NCI-H524 treated with DMSO at 0.1 percent for 48 hours (cell line): ENCODE measurements at regions not wholly inside any gene's neighbourhood (a gene's known extent, or its start where the extent isn't known, plus 50 kb on each side); places are given as distances from the start of the nearest gene placed in this dataset.

ENCODE experiments used
- DNase-seq: peaks from one replicate; lab custom pipeline; 2025; lab: John Stamatoyannopoulos, UW

DNA sequence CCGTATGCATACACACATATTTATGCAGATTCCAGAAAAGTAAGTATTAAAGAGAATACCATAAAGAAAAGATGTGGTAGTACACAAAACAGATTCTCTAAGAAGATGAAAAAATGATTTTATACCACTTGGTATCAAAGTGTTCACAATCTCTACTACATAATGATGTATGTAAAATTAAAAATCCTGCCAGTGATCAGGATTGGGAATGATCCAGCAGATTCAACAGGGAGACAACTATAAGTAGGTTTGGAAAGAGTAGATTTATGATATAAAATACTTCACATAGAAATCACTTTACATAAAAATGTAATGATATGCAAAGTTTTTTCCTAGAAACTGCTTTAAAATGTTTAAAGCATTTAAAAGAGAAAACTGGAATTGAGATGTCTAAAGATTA, 447.0 kb downstream of the CNTNAP4 start:
- no peak for DNase-seq

DNA sequence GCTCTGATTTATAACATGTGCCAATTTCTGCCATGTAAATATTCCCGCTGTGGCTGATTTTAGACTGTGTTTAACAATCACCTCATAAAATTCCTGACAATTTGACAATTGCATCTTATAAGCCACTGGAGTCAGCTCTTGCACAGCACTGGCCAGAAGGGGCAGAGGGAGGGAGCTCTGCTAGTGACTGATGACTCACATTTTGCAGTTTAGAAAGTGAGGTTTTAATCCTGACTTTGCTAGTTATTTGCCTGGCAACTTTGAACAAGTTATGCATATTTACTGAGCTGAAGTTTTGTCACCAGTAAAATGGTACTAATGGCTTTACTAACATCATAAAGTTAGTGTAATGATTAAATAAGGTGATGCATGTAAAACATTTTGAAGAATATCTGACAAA, 452.3 kb downstream of the CNTNAP4 start:
- DNase-seq, result no peak

DNA sequence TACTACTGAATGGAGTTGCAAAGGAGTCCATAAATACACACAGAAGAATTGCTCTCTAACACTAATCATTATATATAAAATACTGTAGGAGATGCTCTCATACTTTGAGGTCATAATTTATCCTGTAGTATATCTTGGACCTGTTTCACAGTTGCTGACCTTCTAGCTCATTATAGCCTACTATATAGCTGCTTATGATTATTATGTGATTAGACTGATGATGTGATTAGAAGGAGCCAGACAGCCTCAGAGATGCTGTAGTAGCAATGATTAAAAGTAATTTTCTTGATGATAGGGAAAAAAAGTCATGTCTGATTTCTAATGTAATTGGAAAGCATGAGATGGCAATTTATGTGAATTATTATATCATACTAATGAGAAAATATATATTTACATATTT, 455.7 kb downstream of the CNTNAP4 start:
- no peak for DNase-seq

DNA sequence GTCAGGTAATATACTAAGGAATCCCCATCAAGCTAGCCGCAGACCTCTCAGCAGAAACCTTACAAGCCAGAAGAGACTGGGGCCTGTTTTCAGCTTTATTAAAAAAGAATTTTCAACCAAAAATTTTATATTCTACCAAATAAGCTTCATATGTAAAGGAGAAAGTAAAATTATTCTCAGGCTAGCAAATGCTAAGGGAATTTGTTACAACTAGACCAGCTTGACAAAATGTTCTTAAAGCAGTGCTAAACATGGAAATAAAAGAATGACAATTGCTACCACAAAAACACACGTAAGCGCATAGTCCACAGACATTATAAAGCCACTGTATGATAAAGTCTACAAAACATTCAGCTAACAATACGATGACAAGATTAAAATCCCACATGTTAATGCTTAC, 449.4 kb upstream of the MON1B start:
- no peak for DNase-seq

DNA sequence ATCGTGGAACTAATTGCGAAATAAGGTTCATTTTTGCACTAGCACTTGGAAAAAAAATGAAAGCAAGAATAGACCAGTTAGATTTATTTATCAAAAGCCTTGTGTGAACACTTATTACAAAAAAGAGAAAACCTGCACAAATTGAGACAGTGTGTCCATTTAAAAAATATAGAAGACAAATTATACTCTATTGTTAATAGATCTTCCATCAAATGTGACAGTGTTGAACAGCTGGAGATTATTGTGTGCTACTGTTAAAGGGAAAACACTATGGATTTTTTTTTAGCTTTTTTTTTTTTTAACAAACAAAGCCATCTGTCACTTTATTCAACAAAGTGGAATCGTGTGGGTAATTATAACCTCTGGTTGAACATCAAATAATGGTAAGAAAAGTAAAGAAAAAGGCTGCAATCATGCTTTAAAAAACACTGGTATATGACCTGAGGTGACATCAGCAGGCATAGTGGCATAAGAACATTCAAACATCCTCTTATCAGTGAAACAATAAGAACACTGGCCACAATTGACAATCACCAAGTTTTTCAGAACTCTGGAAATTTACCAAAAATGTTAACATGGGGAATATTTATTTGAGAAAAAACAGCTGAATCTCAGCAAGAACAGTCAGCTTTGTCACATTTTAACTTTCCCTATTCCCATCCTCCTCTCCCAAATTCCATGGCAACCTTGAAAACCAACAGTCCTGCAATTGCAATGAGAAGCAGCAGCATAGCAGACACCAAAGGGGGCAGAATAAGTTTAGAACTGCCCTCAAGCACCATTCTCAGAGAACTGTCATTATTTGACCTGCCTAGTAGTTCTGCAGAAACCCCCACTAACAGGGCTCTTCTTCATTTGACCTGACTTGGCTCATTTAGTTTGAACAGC, 442.3 kb upstream of the MON1B start:
- no peak for DNase-seq

DNA sequence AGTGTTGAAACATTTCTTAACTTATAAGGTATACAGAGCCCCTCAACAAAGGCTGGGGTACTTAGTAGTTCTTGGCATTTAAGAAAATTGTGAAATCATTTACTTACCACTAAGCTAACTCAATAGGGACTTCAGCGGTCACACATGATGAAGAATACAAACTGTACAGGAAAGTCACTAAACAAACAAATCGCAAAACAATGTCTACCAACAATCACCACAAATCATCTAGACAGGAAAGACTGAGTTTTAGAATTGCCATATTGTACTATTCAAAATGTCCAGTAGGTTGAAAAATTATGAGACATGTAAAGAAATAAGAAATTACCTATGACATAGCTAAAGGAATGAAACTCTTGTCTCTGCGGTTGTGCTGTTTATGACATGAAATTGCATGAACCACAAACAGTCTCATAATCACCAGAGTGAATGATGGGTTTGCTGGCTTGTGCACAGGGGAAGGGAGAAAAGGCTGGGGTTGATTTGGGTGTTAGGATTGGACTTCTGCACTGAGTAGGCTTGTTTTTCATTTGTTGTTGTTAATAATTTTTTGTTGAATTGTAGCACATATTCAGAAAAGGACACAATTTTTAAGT, 441.1 kb upstream of the MON1B start:
- no peak for DNase-seq

DNA sequence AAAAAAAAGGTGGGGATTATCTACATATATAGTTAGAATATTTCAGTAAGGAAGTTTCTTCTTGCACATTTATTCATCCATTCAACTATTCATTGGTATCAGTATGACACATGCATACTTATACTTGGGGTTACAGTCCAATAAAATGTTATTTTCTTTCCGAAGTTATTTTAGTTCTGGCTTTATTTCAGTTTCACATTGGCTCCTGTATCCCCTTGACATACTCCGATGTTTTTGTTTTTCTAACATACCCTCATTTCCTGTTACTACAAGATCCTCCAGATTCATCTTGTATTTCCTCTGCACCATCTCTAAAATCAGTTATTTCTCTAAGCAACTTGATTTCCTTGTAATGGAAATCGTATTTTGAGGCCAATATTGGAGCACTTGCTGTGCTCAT, 435.5 kb upstream of the MON1B start:
- DNase-seq, result no peak

DNA sequence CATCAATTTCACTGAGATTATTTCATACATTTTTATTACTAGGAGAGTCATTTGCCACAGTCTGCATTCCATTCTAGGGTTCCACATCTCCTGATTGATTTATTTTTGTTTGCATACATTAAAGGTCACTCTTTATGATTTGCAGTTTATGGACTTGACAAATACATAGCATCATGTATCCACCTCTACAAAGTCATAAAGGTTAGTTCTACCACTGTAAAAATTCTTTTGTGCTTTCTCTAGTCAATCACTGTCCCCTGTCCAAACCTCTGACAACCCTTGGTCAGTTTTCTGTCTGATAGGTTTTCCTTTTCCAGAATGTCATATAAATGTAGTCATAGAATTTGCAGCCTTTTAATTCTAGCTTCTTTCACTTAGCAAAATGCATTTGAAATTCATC, 434.6 kb upstream of the MON1B start:
- DNase-seq, result no peak

DNA sequence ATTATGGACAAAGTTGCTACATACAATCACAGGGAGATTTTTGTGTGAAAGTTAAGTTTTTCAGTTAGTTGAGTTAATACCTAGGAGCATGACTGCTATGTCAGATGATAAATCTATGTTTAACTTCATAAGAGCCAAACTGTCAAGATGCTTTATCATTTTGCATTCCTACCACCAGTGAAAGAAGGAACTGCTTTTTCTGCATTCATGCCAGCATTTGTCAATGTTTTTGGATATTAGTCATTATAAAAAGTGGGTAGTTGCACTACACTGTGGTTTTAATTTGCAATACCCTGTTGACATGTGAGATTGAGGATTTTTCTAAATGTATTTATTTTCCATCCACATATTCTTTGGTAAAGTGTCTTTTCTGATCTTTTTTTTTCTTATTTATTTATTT, 434.0 kb upstream of the MON1B start:
- DNase-seq, result no peak

DNA sequence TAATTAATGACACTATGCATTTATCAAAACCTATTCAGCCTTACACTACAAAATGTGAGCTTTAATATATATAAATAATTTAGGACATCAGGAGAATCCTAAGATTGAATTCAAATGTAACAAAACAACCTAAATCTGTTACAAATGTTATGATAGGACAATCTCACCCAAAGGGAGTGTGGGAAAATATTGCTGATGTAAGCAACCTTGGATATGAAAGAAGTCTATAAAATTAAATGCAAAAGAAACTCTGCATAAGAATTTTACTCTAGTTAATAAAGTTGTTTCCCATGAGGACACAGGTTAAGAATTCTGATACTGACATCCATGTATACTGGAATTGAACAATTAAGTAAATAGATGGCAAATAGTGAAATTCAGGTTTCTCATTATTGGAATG, 424.5 kb upstream of the MON1B start:
- DNase-seq, result no peak

DNA sequence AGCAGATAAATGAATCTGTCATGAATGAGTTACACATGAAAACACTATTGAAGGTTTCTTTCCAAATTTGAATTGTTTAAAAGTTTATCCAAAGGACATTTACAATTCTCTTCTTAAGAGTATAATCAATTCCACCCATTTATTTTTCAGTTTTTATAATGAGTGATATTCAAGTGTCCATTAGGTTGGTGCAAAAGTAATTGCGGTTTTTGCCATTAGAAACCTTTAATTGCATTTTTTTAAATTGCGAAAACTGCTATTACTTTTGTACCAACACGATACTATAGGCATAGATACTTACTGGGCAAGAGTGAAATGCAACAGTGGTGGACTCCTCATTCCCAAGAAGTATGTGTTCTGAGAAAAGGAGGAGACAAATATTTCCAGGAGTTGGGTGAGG, 422.7 kb upstream of the MON1B start:
- DNase-seq, result no peak

DNA sequence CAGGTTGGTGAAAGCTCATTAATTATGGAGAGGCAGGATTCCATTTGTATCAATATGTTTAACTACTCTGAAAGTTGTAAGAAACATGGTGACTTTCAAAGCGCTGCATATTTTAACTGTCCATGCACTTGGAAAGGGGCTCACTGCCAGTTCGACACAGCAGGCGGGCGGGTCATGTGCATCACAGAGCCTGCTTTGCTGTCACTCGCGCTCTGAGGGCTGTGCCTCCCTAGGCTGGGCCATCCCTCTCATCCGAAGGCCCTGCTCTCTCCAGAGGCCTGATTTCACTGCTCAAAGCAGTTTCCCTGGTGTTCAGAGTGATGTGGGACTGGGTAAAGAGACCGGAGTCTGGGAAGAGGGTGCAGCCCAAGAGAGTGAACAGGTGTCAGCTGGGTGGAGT, 422.0 kb upstream of the MON1B start:
- DNase-seq, result no peak

DNA sequence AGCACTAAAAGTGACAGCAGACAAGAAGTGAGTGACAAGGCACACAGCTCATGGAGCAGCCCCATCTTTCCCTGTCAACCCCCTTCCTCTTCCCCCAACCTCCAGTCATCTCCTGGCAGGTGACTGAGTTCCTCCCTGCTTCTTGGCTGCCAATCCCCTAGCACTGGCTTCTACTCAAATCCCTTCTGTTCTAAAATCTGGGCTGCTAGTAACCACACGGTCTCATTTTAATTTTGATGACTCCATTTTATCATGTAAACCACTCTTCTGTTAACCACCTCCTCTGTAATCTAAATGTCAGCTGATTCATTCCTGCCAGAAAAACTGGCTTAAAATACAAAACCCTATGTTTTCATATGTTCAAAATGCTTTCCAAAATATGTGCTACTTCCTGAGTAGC, 419.8 kb upstream of the MON1B start:
- DNase-seq, result no peak

DNA sequence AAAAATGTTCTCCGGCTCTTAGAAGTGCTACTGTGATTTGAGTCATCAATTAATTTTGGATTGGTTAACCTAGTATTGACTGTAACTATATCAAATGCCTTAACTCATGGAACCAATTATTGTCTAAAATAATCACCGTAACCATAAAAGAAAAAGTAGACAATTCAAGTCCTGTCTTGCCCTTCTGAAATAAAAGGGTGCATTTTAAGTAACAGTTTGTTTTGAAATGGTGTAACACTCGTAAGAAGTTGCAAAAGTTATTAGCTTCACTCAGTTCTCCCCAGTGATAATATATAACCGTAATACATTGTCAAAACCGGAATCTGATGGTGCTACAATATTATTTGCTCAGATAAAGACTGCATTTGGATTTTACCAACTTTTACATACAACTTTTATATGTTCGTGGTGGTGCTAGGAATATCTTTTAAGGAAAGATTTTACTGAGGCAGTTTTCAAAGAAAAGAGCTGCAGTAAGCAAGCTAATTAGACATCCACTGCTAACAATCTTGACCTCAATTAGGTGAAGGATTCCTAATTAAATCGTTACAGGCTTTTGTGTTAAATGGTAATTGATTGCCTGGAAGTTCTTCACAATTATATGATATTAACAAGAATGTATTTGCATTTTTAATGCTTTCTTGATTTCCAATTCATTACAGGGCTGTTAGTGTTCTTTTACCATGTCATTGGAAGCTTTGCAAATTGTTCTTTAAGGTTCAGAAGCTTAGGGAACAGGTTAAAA, 413.1 kb upstream of the MON1B start:
- DNase-seq, result no peak

DNA sequence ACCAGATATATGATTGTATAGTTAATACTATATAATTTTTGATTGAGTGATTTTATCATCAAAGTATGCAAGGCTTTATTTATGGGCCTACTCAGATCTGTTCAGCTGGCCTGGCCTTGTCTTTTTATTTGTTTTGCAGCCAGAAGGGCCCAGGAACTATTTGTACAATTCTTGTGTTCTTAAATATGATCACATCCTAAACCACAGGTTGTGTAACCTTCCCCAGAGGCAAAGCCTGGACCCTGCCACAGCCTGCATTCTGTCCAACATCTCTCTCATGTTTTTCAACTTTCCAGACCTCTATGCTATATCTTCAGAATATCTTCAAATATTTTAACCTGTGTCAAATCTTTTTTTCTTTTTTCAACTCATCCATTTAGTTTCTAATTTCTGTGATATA, 410.4 kb upstream of the MON1B start:
- no peak for DNase-seq

DNA sequence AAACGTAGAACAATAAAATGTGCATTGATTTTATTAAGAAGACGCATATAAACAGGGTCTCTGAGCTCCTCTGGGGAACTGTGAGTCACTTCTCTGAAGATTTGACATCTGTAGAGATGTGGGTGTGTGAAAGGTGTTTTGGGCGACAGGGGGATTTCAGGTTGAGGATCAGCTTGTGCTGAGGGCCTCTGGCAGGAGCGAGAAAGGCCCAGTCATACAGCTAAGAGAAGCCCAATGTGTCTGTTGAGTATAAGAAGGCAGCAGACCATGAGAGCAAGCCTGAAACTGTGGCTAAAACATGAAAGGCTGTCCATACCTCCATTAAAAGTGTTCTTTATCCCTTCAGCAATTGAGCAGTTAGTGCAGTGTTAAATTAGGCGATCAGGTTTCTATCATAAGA, 406.5 kb upstream of the MON1B start:
- peak; percentile 76 for DNase-seq

DNA sequence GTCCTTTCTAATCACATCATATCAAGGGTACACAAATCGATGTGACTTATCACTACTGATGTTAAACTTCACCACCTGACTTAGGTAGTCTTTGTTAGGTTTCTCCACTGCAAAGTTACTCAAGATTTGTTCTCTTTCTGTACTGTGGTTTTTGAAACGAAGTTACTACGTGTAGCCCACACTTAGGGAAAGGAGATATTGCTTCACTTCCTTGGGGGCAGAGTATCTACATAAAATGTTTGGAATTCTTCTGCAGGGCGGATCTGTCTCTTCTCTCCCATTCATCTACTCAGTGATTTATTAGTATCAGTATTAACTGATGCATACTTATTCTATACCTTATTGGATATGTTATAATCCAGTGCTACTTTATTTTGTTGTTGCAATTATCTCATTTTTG, 403.6 kb upstream of the MON1B start:
- DNase-seq, result no peak

DNA sequence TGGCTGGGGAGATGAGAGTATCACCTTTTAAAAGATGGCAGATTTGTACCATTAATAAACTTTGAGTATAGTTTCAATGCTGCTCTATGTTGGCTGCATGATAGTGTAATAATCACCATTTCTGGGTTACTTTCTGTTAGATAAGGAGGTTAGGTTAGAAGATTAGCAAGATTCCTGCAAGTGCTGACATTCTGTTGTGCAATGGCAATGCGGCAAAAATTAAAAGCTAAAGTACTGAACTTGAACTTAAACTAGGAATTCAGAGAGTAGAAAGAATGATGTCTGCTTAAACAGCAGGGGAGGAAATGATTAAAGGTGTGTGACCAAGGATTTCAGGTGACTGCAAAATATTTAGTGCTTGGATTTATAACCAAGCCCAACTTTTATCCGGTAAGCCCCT, 399.8 kb upstream of the MON1B start:
- no peak for DNase-seq

DNA sequence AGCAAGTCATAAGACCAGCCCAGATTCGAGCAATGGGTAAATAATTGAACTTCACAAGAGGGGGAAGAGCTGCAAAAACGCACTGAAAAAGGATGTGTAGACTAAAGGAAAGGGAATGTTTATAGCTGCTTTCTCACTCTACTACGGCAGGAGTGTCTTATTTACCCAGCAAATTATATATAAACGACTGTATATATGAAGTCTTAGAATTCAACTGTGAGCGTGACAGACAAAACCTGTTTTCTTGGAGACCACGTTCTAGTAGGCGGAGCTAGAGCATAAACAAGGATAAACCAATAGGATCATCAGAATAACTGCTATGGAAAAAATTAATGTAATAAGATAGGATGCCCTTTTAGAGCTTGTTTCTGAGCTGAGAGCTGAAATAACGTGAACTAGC, 394.6 kb upstream of the MON1B start:
- no peak for DNase-seq

DNA sequence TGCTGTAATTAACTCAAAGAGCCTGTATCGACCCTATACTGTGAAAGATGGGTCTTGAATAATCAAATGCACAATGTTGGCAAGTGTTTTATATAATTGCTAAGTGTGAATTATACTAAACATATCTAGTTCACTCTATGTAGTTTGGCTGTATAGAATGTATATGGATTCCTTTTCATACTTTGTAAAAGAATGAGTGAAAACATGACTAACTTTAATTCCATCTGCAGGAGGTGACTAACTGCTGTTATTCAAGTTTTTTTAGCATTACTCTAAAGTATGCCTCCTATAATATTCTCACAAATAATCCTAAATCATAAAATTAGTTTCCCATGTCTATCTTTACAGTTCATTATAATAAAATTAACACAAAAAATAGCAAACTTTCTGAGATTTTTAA, 394.0 kb upstream of the MON1B start:
- no peak for DNase-seq

DNA sequence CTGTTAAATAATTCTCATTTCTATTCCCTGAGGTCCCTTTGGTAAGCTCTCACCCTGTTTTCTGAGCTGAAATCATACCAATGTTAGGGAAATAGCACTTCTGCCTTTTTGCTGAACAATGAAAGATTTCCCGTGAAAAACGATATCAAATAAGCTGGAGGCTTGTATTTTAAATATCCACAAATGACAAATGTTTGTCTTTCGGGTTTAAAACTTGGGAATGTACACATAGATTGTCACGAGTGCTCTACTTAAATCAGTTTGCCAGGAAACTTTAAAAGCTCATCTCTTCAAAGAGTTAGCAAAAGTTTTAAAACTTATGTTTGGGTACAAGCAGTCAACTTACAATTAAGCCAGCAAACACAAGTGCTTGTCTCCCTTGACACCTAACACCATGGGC, 393.5 kb upstream of the MON1B start:
- no peak for DNase-seq

DNA sequence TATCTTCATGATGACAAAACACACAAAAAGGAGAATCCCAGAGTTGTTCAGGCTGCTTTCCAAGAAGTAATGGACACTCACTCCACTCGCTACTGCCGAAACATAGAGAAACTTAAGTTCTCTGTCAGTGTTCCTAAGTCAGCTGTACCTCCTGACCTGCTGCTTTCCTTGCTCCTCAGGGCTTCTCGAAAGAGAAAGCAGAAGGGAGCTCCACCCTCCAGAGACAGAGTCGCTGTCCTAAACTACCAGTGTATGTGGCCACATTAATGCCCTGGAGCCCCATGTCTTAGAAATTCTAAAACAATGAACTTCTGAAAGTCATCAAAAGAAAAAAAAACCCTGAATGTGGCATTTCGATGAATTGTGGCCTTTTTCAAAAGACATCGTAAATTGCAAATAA, 390.8 kb upstream of the MON1B start:
- DNase-seq, result no peak

DNA sequence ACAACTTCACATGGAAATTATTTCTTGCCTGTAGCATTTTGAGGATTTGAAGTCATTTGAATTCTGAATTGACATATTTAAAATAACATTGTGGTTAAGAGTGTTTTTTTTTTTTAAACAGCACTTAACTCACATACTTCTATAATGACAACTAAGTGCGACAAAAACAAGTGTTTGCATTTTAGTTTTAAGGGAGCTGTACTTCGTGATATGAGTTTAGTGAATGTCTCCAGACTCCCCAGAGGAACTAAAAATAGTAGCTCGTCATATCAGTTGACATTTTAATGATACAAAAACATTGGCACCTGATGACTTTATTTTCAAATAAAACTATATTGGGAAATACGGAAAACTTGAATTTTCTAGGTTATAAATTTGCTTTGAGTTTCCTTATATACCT, 389.6 kb upstream of the MON1B start:
- DNase-seq, result no peak
